Adrenal gland (tissue), 5 donors: ENCODE measurements at regions not wholly inside any gene's neighbourhood (a gene's known extent, or its start where the extent isn't known, plus 50 kb on each side); places are given as distances from the start of the nearest gene placed in this dataset.

Experiments
- POLR2A ChIP-seq, 2 donors: fragments of 450-650 bp; IDR thresholded peaks; one replicate each; pipeline ENCODE4 v1.6.1; 2017; ENCODE audit warnings: antibody characterized with exemption in 2 of 2, mild to moderate bottlenecking in 2 of 2, moderate library complexity in 1 of 2
- TF ChIP-seq, protein P1 (sequence below), 6 experiments: fragments of 450-650 bp in 4 of 6; fragments of 200-600 bp in 2 of 6; sonication (generic) in 1 of 6; IDR thresholded peaks; 1 replicate in 5 of 6; 2 replicates in 1 of 6; pipeline versions ENCODE4 v1.5.1 to v1.8.0; 2016 to 2021; ENCODE audit warnings: antibody characterized with exemption in 6 of 6, mild to moderate bottlenecking in 2 of 6, moderate library complexity in 1 of 6
- donor health status: DM: no; HTN: no; CAD: no.

DNA sequence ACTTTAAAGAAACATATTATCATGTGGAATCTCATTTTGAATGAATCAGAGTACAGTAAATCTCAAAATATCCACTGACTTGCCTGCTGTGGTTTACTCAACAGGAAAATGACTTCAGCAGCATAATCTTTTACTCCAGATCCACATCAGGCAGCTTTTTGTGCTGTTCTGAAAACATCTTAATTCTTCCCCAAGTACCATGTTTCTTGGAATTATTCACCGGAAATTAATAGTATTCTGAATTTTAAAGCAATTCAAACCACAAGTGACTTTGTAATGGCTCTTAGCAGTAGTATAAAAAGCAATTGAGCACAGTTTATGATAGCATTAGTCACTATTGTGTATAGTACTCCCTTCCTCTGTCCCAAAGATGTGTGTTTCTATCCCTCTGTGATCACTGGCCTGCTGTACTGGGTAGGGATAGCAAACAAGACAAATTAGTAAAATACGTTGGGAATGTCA is 64.2 kb upstream of the ERRFI1 start:
- TF ChIP-seq, protein P1, sequence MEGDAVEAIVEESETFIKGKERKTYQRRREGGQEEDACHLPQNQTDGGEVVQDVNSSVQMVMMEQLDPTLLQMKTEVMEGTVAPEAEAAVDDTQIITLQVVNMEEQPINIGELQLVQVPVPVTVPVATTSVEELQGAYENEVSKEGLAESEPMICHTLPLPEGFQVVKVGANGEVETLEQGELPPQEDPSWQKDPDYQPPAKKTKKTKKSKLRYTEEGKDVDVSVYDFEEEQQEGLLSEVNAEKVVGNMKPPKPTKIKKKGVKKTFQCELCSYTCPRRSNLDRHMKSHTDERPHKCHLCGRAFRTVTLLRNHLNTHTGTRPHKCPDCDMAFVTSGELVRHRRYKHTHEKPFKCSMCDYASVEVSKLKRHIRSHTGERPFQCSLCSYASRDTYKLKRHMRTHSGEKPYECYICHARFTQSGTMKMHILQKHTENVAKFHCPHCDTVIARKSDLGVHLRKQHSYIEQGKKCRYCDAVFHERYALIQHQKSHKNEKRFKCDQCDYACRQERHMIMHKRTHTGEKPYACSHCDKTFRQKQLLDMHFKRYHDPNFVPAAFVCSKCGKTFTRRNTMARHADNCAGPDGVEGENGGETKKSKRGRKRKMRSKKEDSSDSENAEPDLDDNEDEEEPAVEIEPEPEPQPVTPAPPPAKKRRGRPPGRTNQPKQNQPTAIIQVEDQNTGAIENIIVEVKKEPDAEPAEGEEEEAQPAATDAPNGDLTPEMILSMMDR (IDR thresholded peaks at IDR 0.05): no peak
- TF ChIP-seq POLR2A (IDR thresholded peaks at IDR 0.05): no peak
